PC-3 (cell line): ENCODE measurements at regions not wholly inside any gene's neighbourhood (a gene's known extent, or its start where the extent isn't known, plus 50 kb on each side); places are given as distances from the start of the nearest gene placed in this dataset.

Source experiments
- ATAC-seq: fragments of 200-7000 bp; cut with Tn5 transposase; 2 replicates; pipeline ENCODE4 v1.9.1; 2020; ENCODE audit warnings: mild to moderate bottlenecking, moderate library complexity
- BruUV-seq: library from RNA; stranded (reverse); fragments of 400-500 nt; replicated peaks from 2 replicates; lab custom pipeline; 2021; lab: Mats Ljungman, UMichigan
- CTCF ChIA-PET: fragments of 300-600 bp; sonication (Branson Sonifier 250); formaldehyde crosslinking; loops from one replicate; lab custom pipeline; 2022; ENCODE audit warnings: antibody characterized with exemption; lab: Charles Lee
- POLR2A ChIA-PET: fragments of 300-600 bp; sonication (Branson Sonifier 250); formaldehyde crosslinking; loops from one replicate; lab custom pipeline; 2022; ENCODE audit warnings: antibody characterized with exemption; ENCODE audit not compliant: unreplicated experiment; lab: Charles Lee
- DNase-seq: peaks from one replicate; pipeline ENCODE4 v3.0.0-alpha.2; 2015
- H2AFZ ChIP-seq: fragments of 300-600 bp; sonication (generic); 2 replicates; pipeline ENCODE4 v1.6.0; 2016; ENCODE audit warnings: antibody characterized with exemption, low read length
- H3F3A ChIP-seq: fragments of 300-600 bp; sonication (generic); one replicate; pipeline ENCODE4 v1.6.0; 2017; ENCODE audit warnings: antibody characterized with exemption, low read length, control low read depth, mild to moderate bottlenecking; ENCODE audit not compliant: unreplicated experiment
- H3K27ac ChIP-seq: fragments of 300-600 bp; sonication (generic); 2 replicates; pipeline ENCODE4 v1.5.1; 2016; ENCODE audit warnings: mild to moderate bottlenecking, low read length
- H3K27me3 ChIP-seq: fragments of 300-600 bp; sonication (generic); 2 replicates; pipeline ENCODE4 v1.6.1; 2016; ENCODE audit warnings: low read length, mixed read lengths
- H3K36me3 ChIP-seq: fragments of 300-600 bp; sonication (generic); 2 replicates; pipeline ENCODE4 v1.6.1; 2016; ENCODE audit warnings: low read depth, mixed run types, low read length, mixed read lengths
- H3K4me1 ChIP-seq: fragments of 300-600 bp; sonication (generic); 2 replicates; pipeline ENCODE4 v1.5.1; 2016; ENCODE audit warnings: low read length; ENCODE audit not compliant: insufficient read depth
- H3K4me2 ChIP-seq: fragments of 300-600 bp; sonication (generic); 2 replicates; pipeline ENCODE4 v1.6.0; 2016; ENCODE audit warnings: low read length
- H3K4me3 ChIP-seq: fragments of 300-600 bp; sonication (generic); 2 replicates; pipeline ENCODE4 v1.5.1; 2016; ENCODE audit warnings: mild to moderate bottlenecking, low read length, mixed read lengths
- H3K79me2 ChIP-seq: fragments of 300-600 bp; sonication (generic); 2 replicates; pipeline ENCODE4 v1.6.1; 2017; ENCODE audit warnings: low read length, mixed read lengths
- H3K9ac ChIP-seq: fragments of 300-600 bp; sonication (generic); 2 replicates; pipeline ENCODE4 v1.6.0; 2016; ENCODE audit warnings: mild to moderate bottlenecking, low read length
- H3K9me2 ChIP-seq: fragments of 300-600 bp; sonication (generic); replicated peaks from 2 replicates; pipeline ENCODE4 v1.6.1; 2016; ENCODE audit warnings: mixed run types, low read length, mixed read lengths
- H3K9me3 ChIP-seq: fragments of 300-600 bp; sonication (generic); 2 replicates; pipeline ENCODE4 v1.6.1; 2016; ENCODE audit warnings: low read length, mixed read lengths
- H4K20me1 ChIP-seq: fragments of 300-600 bp; sonication (generic); 2 replicates; pipeline ENCODE4 v1.6.1; 2016; ENCODE audit warnings: low read length, mixed read lengths
- CTCF ChIP-seq: fragments of 300-600 bp; sonication (generic); conservative IDR thresholded peaks from 2 replicates; pipeline ENCODE4 v1.5.1; 2017; ENCODE audit warnings: antibody characterized with exemption, low read depth, mild to moderate bottlenecking, low read length
- EZH2 ChIP-seq: fragments of 300-600 bp; sonication (generic); IDR thresholded peaks from one replicate; pipeline ENCODE4 v1.6.1; 2017; ENCODE audit warnings: antibody characterized with exemption, mild to moderate bottlenecking, low read length; ENCODE audit not compliant: unreplicated experiment
- EZH2phosphoT487 ChIP-seq: fragments of 300-600 bp; sonication (generic); IDR thresholded peaks from 2 replicates; pipeline ENCODE4 v1.6.1; 2018; ENCODE audit warnings: mild to moderate bottlenecking, antibody characterized with exemption, low read length, borderline replicate concordance
- intact Hi-C: fragments of 100-400 bp; cut with micrococcal nuclease; formaldehyde crosslinking; loops from 2 replicates; pipeline ENCODE4 v1.9.0; 2023

- Histone ChIP-seq H3K4me1 (no peaks in the 10 kb centered on the region), H3K9me2 (no peaks in the 10 kb centered on the region), H3K27ac (no peak overlapping the region), H3K36me3 (no peaks in the 10 kb centered on the region), H3K4me3 (no peak overlapping the region), H4K20me1 (no peaks in the 10 kb centered on the region), H3K4me2 (no peak overlapping the region), H3F3A (no peaks in the 10 kb centered on the region), H3K9ac (no peak overlapping the region), H3K79me2 (no peaks in the 10 kb centered on the region), H2AFZ (no peak overlapping the region), H3K9me3 (peaks cover 21% of the 10 kb centered on the region), H3K27me3 (no peaks in the 10 kb centered on the region)
- no TSS peak for BruUV-seq
- POLR2A ChIA-PET = no interaction called here
- intact Hi-C loops = no loop called here
- CTCF ChIA-PET = no interaction called here
- DNase-seq (no peak), ATAC-seq (no peak)
- no peak for TF ChIP-seq EZH2phosphoT487
- TF ChIP-seq EZH2 = no peak
- no peak for TF ChIP-seq CTCF
These were observed 802.8 kb upstream of the CXADR start for GRCh38 chr21:16709866-16710550.

- Histone ChIP-seq H3K79me2 (no peaks in the 10 kb centered on the region), H3K4me1 (no peaks in the 10 kb centered on the region), H3F3A (no peaks in the 10 kb centered on the region), H3K4me2 (no peak overlapping the region), H4K20me1 (no peaks in the 10 kb centered on the region), H3K9me3 (peaks cover 21% of the 10 kb centered on the region), H3K9ac (no peak overlapping the region), H3K36me3 (no peaks in the 10 kb centered on the region), H3K9me2 (no peaks in the 10 kb centered on the region), H3K27me3 (no peaks in the 10 kb centered on the region), H2AFZ (no peak overlapping the region), H3K27ac (no peak overlapping the region), H3K4me3 (no peak overlapping the region)
- no peak for TF ChIP-seq EZH2
- TF ChIP-seq CTCF = no peak
- TF ChIP-seq EZH2phosphoT487 = no peak
- intact Hi-C loops = no loop called here
- no peak for ATAC-seq
- DNase-seq = no peak
- BruUV-seq = no TSS peak
- CTCF ChIA-PET = no interaction called here
- POLR2A ChIA-PET = no interaction called here
These were observed 801.1 kb upstream of the CXADR start for GRCh38 chr21:16711757-16712156.

- ChIA-PET POLR2A (no interaction called here), CTCF (no interaction called here)
- no peak for DNase-seq
- Histone ChIP-seq H4K20me1 (no peaks in the 10 kb centered on the region), H3K9me3 (peaks cover 20% of the 10 kb centered on the region), H3K9ac (no peak overlapping the region), H3K79me2 (no peaks in the 10 kb centered on the region), H3K27me3 (no peaks in the 10 kb centered on the region), H3K4me3 (no peak overlapping the region), H3K4me1 (no peaks in the 10 kb centered on the region), H3K36me3 (no peaks in the 10 kb centered on the region), H3K4me2 (no peak overlapping the region), H2AFZ (no peak overlapping the region), H3F3A (no peaks in the 10 kb centered on the region), H3K9me2 (no peaks in the 10 kb centered on the region), H3K27ac (no peak overlapping the region)
- no peak for TF ChIP-seq EZH2
- TF ChIP-seq CTCF = no peak
- no peak for TF ChIP-seq EZH2phosphoT487
- ATAC-seq = no peak
- BruUV-seq = no TSS peak
- intact Hi-C loops = no loop called here
These were observed 799.3 kb upstream of the CXADR start for GRCh38 chr21:16713331-16714117.
